Brain microvascular endothelial cell (primary cell): ENCODE measurements at regions not wholly inside any gene's neighbourhood (a gene's known extent, or its start where the extent isn't known, plus 50 kb on each side); places are given as distances from the start of the nearest gene placed in this dataset.

ENCODE experiments used
- DNase-seq: peaks from one replicate; pipeline ENCODE4 v3.0.0-alpha.2; 2020
- H3K27ac ChIP-seq: fragments of 250-450 bp; sonication (Bioruptor Pico); 2 replicates; pipeline ENCODE4 v1.5.1; 2020; ENCODE audit warnings: mild to moderate bottlenecking, moderate library complexity
- H3K27me3 ChIP-seq: fragments of 250-450 bp; sonication (Bioruptor Pico); replicated peaks from 2 replicates; pipeline ENCODE4 v1.5.1; 2020; ENCODE audit warnings: mild to moderate bottlenecking
- H3K36me3 ChIP-seq: fragments of 250-450 bp; sonication (Bioruptor Pico); replicated peaks from 2 replicates; pipeline ENCODE4 v1.5.1; 2020; ENCODE audit warnings: mild to moderate bottlenecking
- H3K4me3 ChIP-seq: 2 replicates; pipeline ENCODE4 v1.5.1; 2011; ENCODE audit warnings: low read depth, mild to moderate bottlenecking, control low read depth, low read length, moderate library complexity
- in situ Hi-C: cut with HindIII; loops from 2 replicates; pipeline ENCODE4 v1.10.0; 2017; ENCODE audit warnings: low sequenced_read_pairs, low pct_ligation_motif_present
- TF ChIP-seq, protein P1 (sequence below): IDR thresholded peaks from 2 replicates; pipeline ENCODE4 v1.5.1; 2011; ENCODE audit warnings: low read depth, mild to moderate bottlenecking, moderate library complexity, low read length, control low read depth, inconsistent platforms; ENCODE audit errors: missing control alignments

DNA sequence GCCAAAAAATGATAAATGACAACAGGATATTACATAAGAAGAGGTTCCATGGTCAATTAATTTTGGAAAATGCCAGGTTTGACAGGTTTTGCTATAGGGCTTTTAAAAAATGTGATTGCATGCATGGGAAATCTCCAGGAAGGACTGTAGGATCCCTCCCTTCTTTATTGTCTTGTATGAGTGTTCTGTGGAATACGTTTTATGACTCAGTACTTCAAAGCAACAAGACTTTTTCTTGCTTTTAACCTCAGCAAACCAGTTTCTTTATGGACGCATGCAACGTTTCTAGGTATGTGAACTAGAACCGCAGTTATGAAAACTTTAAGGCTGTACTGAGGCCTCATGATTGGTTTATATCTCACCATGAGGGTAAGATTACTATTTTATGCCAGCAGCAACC, 76.6 kb upstream of the NTRK2 start:
- no peak overlapping the region for H3K27ac ChIP-seq
- DNase-seq, result no peak
- H3K27me3 ChIP-seq, result no peaks in the 10 kb centered on the region
- no peak overlapping the region for H3K4me3 ChIP-seq
- H3K36me3 ChIP-seq, result no peaks in the 10 kb centered on the region
- TF ChIP-seq, protein P1, sequence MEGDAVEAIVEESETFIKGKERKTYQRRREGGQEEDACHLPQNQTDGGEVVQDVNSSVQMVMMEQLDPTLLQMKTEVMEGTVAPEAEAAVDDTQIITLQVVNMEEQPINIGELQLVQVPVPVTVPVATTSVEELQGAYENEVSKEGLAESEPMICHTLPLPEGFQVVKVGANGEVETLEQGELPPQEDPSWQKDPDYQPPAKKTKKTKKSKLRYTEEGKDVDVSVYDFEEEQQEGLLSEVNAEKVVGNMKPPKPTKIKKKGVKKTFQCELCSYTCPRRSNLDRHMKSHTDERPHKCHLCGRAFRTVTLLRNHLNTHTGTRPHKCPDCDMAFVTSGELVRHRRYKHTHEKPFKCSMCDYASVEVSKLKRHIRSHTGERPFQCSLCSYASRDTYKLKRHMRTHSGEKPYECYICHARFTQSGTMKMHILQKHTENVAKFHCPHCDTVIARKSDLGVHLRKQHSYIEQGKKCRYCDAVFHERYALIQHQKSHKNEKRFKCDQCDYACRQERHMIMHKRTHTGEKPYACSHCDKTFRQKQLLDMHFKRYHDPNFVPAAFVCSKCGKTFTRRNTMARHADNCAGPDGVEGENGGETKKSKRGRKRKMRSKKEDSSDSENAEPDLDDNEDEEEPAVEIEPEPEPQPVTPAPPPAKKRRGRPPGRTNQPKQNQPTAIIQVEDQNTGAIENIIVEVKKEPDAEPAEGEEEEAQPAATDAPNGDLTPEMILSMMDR, result no peak
- in situ Hi-C loops, result no loop called here

DNA sequence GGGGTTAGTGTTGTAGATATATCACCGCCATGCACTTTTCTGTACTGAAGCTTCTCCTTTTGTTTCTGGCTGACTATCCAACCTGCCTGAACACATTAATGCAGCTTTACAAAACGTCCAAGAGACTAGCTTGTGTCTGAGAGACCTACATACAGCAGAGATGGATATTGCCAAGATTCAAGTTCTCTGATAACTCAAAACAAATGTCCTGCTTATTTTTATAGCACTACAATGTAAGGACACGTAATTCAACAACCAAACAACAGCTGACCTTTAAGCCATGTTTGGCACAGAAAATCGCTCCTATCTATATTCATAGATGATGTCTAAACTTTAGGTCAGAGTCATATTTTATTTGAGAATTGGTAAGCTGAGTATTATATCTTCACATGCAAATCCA, 76.2 kb upstream of the NTRK2 start:
- no peaks in the 10 kb centered on the region for H3K36me3 ChIP-seq
- no peak overlapping the region for H3K27ac ChIP-seq
- no peak overlapping the region for H3K4me3 ChIP-seq
- DNase-seq, result no peak
- in situ Hi-C loops, result no loop called here
- TF ChIP-seq, protein P1, result no peak
- no peaks in the 10 kb centered on the region for H3K27me3 ChIP-seq

DNA sequence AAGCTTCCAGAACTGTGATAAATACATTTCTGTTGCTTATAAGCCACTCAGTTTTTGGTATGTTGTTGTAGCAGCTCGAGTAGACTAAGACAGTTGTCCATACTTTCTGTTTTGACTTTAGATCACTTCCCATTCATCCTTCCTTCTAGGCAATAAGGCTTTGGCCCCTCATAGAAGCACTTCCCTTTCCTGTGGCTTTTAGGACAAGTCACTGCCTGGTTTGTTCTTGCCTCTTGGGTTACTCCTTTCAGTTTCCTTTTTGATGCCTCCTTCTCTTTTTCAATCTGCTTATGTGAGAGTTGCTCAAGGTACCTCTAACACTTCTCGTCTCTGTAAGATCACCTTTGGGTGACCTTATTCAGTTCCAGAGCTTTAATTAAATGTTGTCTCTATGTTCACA, 72.4 kb upstream of the NTRK2 start:
- Histone ChIP-seq H3K27me3 (no peaks in the 10 kb centered on the region), H3K36me3 (no peaks in the 10 kb centered on the region), H3K27ac (no peak overlapping the region), H3K4me3 (no peak overlapping the region)
- no peak for DNase-seq
- in situ Hi-C loops, result no loop called here
- TF ChIP-seq, protein P1, result no peak

DNA sequence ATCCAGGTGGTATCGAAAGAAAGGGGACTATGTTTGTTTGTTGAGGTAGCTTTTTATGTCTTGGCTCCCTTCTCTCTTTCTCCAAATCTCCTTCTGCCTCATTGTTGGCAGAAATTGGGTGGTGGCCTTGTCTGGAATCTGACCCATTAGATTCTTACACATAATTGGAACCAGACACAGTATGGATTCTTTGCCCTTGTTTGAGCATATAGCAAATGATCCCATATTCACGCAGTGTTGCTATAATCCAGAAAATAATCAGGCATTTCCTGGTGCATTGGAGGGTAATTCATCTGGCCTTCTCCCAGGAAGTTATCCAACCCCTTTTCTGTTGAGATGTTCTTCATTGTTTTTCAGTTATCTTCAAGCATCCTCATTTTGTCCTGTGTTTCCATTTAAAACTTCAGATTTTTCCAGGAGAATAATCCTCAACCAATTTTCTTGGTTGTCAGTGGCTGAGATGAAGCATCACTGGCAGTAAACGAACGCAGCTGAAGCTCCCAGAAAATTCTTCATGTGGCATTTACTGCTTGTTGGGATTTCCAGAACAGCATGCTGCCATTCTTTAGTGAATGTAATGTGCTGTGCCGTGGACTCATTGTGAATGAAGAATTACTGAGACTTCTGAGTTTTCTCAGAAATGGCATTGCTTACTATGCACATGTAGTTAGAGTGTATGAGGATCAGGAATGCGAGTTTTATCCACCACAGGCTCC, 70.5 kb upstream of the NTRK2 start:
- no peak overlapping the region for H3K27ac ChIP-seq
- no peaks in the 10 kb centered on the region for H3K27me3 ChIP-seq
- H3K4me3 ChIP-seq, result no peak overlapping the region
- no peaks in the 10 kb centered on the region for H3K36me3 ChIP-seq
- TF ChIP-seq, protein P1, result no peak
- DNase-seq, result no peak
- in situ Hi-C loops, result no loop called here

DNA sequence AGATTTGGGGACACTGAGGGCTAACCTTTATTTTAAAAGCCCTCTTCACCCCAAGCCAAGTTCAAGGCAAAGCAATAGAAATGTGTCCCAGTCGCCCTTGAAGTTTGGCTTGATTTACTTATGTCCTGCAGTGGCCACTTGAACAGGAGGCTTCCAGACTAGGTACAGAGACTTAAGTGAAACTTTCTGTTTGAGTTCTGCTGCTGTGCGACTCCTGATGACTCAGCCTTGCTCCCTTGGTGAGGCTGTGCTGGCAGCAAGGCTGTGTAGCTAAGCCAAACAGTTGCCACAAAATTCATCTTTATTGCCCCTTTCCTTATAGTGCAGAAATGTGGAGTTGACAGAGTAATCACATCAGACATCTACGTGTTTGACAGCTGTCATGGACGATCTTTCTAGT, 68.8 kb upstream of the NTRK2 start:
- Histone ChIP-seq H3K27me3 (no peaks in the 10 kb centered on the region), H3K27ac (no peak overlapping the region), H3K36me3 (no peaks in the 10 kb centered on the region), H3K4me3 (no peak overlapping the region)
- no peak for DNase-seq
- TF ChIP-seq, protein P1, result no peak
- in situ Hi-C loops, result no loop called here

DNA sequence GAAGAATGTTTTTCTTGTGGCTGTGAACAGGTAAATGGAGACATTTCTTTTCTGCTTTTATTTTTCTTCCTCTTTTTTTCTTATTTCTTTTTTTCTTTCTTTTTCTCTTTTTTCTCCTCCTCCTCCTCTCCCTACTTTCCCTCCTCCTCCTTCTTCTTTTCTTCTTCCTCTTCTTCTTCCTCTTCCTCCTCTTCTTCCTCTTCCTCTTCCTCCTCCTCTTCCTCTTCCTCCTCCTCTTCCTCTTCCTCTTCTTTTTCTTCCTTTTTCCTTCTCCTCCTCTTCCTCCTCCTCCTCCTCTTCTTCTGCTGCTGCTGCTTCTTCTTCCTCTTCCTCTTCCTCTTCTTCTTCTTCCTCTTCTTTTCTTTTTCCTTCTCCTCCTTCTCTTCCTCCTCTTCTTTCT, 65.3 kb upstream of the NTRK2 start:
- no peak overlapping the region for H3K27ac ChIP-seq
- DNase-seq, result no peak
- H3K4me3 ChIP-seq, result no peak overlapping the region
- no peaks in the 10 kb centered on the region for H3K27me3 ChIP-seq
- no peaks in the 10 kb centered on the region for H3K36me3 ChIP-seq
- in situ Hi-C loops, result no loop called here
- TF ChIP-seq, protein P1, result no peak
